GM19239 (cell line): ENCODE measurements at regions not wholly inside any gene's neighbourhood (a gene's known extent, or its start where the extent isn't known, plus 50 kb on each side); places are given as distances from the start of the nearest gene placed in this dataset.
"Not testable (repeated sequence)": the region's sequence is repeated elsewhere in the genome, so short reads cannot be mapped to it uniquely, and the experiment has no call there.

ENCODE experiments used
- DNase-seq: peaks from one replicate; pipeline ENCODE4 v3.0.0; 2011; ENCODE audit warnings: low spot score; ENCODE audit not compliant: insufficient read length
- FAIRE-seq: peaks from 2 replicates; lab custom pipeline; 2011; peaks lifted over from hg19 to GRCh38; lab: Jason Lieb, UNC

- FAIRE-seq (no peak), DNase-seq (no peak)
These were observed 206.8 kb upstream of the EGLN3 start for GRCh38 chr14:34157651-34158050.

GRCh38 chr14:34147461-34147860 is 196.6 kb upstream of the EGLN3 start:
- DNase-seq (no peak), FAIRE-seq (no peak)

- not testable (repeated sequence) for FAIRE-seq, DNase-seq
These were observed 189.3 kb upstream of the EGLN3 start for GRCh38 chr14:34140127-34140526.

- FAIRE-seq, DNase-seq: not testable (repeated sequence)
These were observed 188.6 kb upstream of the EGLN3 start for GRCh38 chr14:34139160-34140121.

GRCh38 chr14:34138175-34138574 is 187.3 kb upstream of the EGLN3 start:
- FAIRE-seq: no peak
- DNase-seq: no peak

- DNase-seq: no peak
- no peak for FAIRE-seq
These were observed 186.3 kb upstream of the EGLN3 start for GRCh38 chr14:34137001-34137745.

- FAIRE-seq (no peak), DNase-seq (no peak)
These were observed 184.6 kb upstream of the EGLN3 start for GRCh38 chr14:34135492-34135891.

- FAIRE-seq (no peak), DNase-seq (no peak)
These were observed 183.6 kb upstream of the EGLN3 start for GRCh38 chr14:34134484-34134883.

GRCh38 chr14:34129927-34130552 is 179.2 kb upstream of the EGLN3 start:
- DNase-seq (no peak), FAIRE-seq (no peak)

GRCh38 chr14:34128665-34129064 is 177.8 kb upstream of the EGLN3 start:
- DNase-seq (no peak), FAIRE-seq (no peak)

- DNase-seq: no peak
- no peak for FAIRE-seq
These were observed 175.7 kb upstream of the EGLN3 start for GRCh38 chr14:34126586-34126985.

GRCh38 chr14:34124585-34124984 is 173.7 kb upstream of the EGLN3 start:
- DNase-seq: no peak
- no peak for FAIRE-seq

- no peak for FAIRE-seq
These were observed 171.8 kb upstream of the EGLN3 start for GRCh38 chr14:34122650-34123049.

GRCh38 chr14:34122081-34122480 is 171.2 kb upstream of the EGLN3 start:
- no peak for FAIRE-seq
- no peak for DNase-seq

More at GRCh38 chr14:34122650-34123049, 171.8 kb upstream of the EGLN3 start:
- no peak for DNase-seq

- DNase-seq: no peak
- no peak for FAIRE-seq
These were observed 169.5 kb upstream of the EGLN3 start for GRCh38 chr14:34120185-34120977.

- no peak for FAIRE-seq
These were observed 168.4 kb upstream of the EGLN3 start for GRCh38 chr14:34119107-34119858.

GRCh38 chr14:34113991-34114390 is 163.1 kb upstream of the EGLN3 start:
- no peak for DNase-seq
- no peak for FAIRE-seq

More at GRCh38 chr14:34119107-34119858, 168.4 kb upstream of the EGLN3 start:
- DNase-seq: no peak

GRCh38 chr14:34113005-34113511 is 162.2 kb upstream of the EGLN3 start:
- FAIRE-seq (no peak), DNase-seq (no peak)

- no peak for FAIRE-seq
These were observed 161.1 kb upstream of the EGLN3 start for GRCh38 chr14:34111953-34112352.

More at GRCh38 chr14:34111953-34112352, 161.1 kb upstream of the EGLN3 start:
- no peak for DNase-seq
